HG03097 (cell line): ENCODE measurements at regions not wholly inside any gene's neighbourhood (a gene's known extent, or its start where the extent isn't known, plus 50 kb on each side); places are given as distances from the start of the nearest gene placed in this dataset.

Source experiments
- ATAC-seq: cut with Tn5 transposase; IDR thresholded peaks from one replicate; pipeline ENCODE4 v1.9.1; 2021; ENCODE audit not compliant: unreplicated experiment, low FRiP score

GRCh38 chr12:78746001-78746400 lies 118.6 kb upstream of the SYT1 start:
- ATAC-seq: no peak

- ATAC-seq: no peak
Measured at GRCh38 chr12:78753058-78753457, 111.5 kb upstream of the SYT1 start.

GRCh38 chr12:78756936-78757335 lies 107.6 kb upstream of the SYT1 start:
- no peak for ATAC-seq

- ATAC-seq: no peak
Measured at GRCh38 chr12:78759367-78759766, 105.2 kb upstream of the SYT1 start.

GRCh38 chr12:78760906-78761305 lies 103.7 kb upstream of the SYT1 start:
- ATAC-seq: no peak

GRCh38 chr12:78764913-78765312 lies 99.7 kb upstream of the SYT1 start:
- no peak for ATAC-seq

GRCh38 chr12:78767264-78767981 lies 97.2 kb upstream of the SYT1 start:
- ATAC-seq: no peak

GRCh38 chr12:78778339-78778738 lies 86.2 kb upstream of the SYT1 start:
- ATAC-seq: no peak

GRCh38 chr12:78787576-78787975 lies 77.0 kb upstream of the SYT1 start:
- no peak for ATAC-seq

- no peak for ATAC-seq
Measured at GRCh38 chr12:78790148-78790547, 74.4 kb upstream of the SYT1 start.

- ATAC-seq: no peak
Measured at GRCh38 chr12:78792052-78792698, 72.4 kb upstream of the SYT1 start.

GRCh38 chr12:78793491-78793890 lies 71.1 kb upstream of the SYT1 start:
- no peak for ATAC-seq

- ATAC-seq: no peak
Measured at GRCh38 chr12:78793982-78794381, 70.6 kb upstream of the SYT1 start.

GRCh38 chr12:78795934-78796445 lies 68.6 kb upstream of the SYT1 start:
- ATAC-seq: no peak

- ATAC-seq: no peak
Measured at GRCh38 chr12:78797196-78797931, 67.2 kb upstream of the SYT1 start.

GRCh38 chr12:78799649-78800048 lies 64.9 kb upstream of the SYT1 start:
- no peak for ATAC-seq

GRCh38 chr12:78802593-78802992 lies 62.0 kb upstream of the SYT1 start:
- ATAC-seq: no peak

- ATAC-seq: no peak
Measured at GRCh38 chr12:78804262-78804661, 60.3 kb upstream of the SYT1 start.
